DMS53 treated with DMSO at 0.1 percent for 48 hours (cell line): ENCODE measurements at regions not wholly inside any gene's neighbourhood (a gene's known extent, or its start where the extent isn't known, plus 50 kb on each side); places are given as distances from the start of the nearest gene placed in this dataset.

Experiments
- DNase-seq: peaks from one replicate; lab custom pipeline; 2025; ENCODE audit not compliant: unreplicated experiment; lab: John Stamatoyannopoulos, UW

- no peak for DNase-seq
Measured at GRCh38 chr17:77872199-77872598, 86.3 kb upstream of the TNRC6C start.

- DNase-seq: no peak
Measured at GRCh38 chr17:77872714-77873499, 85.6 kb upstream of the TNRC6C start.

GRCh38 chr17:77873500-77874302 is 84.8 kb upstream of the TNRC6C start:
- no peak for DNase-seq

GRCh38 chr17:77874303-77875050 is 84.0 kb upstream of the TNRC6C start:
- no peak for DNase-seq

GRCh38 chr17:77875051-77875780 is 83.3 kb upstream of the TNRC6C start:
- no peak for DNase-seq

- DNase-seq: no peak
Measured at GRCh38 chr17:77875881-77876509, 82.5 kb upstream of the TNRC6C start.

GRCh38 chr17:77877036-77877435 is 81.5 kb upstream of the TNRC6C start:
- DNase-seq: no peak

GRCh38 chr17:77877646-77878355 is 80.7 kb upstream of the TNRC6C start:
- DNase-seq: no peak

GRCh38 chr17:77879226-77879895 is 79.1 kb upstream of the TNRC6C start:
- DNase-seq: no peak

GRCh38 chr17:77879896-77880280 is 78.6 kb upstream of the TNRC6C start:
- DNase-seq: no peak

- DNase-seq: no peak
Measured at GRCh38 chr17:77880711-77881450, 77.6 kb upstream of the TNRC6C start.

- no peak for DNase-seq
Measured at GRCh38 chr17:77881545-77881944, 77.0 kb upstream of the TNRC6C start.

- DNase-seq: no peak
Measured at GRCh38 chr17:77882040-77882439, 76.5 kb upstream of the TNRC6C start.

GRCh38 chr17:77882481-77883212 is 75.9 kb upstream of the TNRC6C start:
- no peak for DNase-seq

GRCh38 chr17:77883213-77883650 is 75.3 kb upstream of the TNRC6C start:
- no peak for DNase-seq

GRCh38 chr17:77884019-77884418 is 74.5 kb upstream of the TNRC6C start:
- DNase-seq: no peak

- no peak for DNase-seq
Measured at GRCh38 chr17:77884967-77885641, 73.4 kb upstream of the TNRC6C start.
